ENCODE measurements at regions not wholly inside any gene's neighbourhood (a gene's known extent, or its start where the extent isn't known, plus 50 kb on each side); places are given as distances from the start of the nearest gene placed in this dataset.

- intact Hi-C loops (cut with DNase I): no loop called here
- no peak overlapping the region for H3K4me3 ChIP-seq (ENCODE audit: low read length in 3 of 3)
- H3K9ac ChIP-seq (ENCODE audit: low read length in 3 of 3): no peak overlapping the region
- H3K27me3 ChIP-seq (ENCODE audit: control insufficient read depth, insufficient read depth, low read length): no peaks in the 10 kb centered on the region
- no peak overlapping the region for H3K27ac ChIP-seq (ENCODE audit: low read depth in 2 of 2, low read length in 2 of 2)
- no peaks in the 10 kb centered on the region for H3K36me3 ChIP-seq (ENCODE audit: control insufficient read depth in 2 of 3, insufficient read depth in 3 of 3, low read length in 3 of 3)
- TF ChIP-seq, protein P1, sequence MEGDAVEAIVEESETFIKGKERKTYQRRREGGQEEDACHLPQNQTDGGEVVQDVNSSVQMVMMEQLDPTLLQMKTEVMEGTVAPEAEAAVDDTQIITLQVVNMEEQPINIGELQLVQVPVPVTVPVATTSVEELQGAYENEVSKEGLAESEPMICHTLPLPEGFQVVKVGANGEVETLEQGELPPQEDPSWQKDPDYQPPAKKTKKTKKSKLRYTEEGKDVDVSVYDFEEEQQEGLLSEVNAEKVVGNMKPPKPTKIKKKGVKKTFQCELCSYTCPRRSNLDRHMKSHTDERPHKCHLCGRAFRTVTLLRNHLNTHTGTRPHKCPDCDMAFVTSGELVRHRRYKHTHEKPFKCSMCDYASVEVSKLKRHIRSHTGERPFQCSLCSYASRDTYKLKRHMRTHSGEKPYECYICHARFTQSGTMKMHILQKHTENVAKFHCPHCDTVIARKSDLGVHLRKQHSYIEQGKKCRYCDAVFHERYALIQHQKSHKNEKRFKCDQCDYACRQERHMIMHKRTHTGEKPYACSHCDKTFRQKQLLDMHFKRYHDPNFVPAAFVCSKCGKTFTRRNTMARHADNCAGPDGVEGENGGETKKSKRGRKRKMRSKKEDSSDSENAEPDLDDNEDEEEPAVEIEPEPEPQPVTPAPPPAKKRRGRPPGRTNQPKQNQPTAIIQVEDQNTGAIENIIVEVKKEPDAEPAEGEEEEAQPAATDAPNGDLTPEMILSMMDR (IDR thresholded peaks at IDR 0.05; ENCODE audit: borderline replicate concordance, extremely low read depth, insufficient read depth): no peak
- DNase-seq (no peak), FAIRE-seq (no peak)
- no peaks in the 10 kb centered on the region for H3K9me3 ChIP-seq (ENCODE audit: control insufficient read depth in 2 of 3, insufficient read depth in 1 of 3, low read length in 3 of 3)
- no peaks in the 10 kb centered on the region for H3K4me1 ChIP-seq (ENCODE audit: control insufficient read depth in 2 of 3, insufficient read depth in 2 of 3, low read depth in 1 of 3, low read length in 3 of 3)
Observed at GRCh38 chr5:156230887-156231286, 96.1 kb upstream of the SGCD start.

GRCh38 chr5:156232251-156232869 lies 94.6 kb upstream of the SGCD start:
- no peak overlapping the region for H3K9ac ChIP-seq (ENCODE audit: low read length in 3 of 3)
- no peak overlapping the region for H3K27ac ChIP-seq (ENCODE audit: low read depth in 2 of 2, low read length in 2 of 2)
- no peaks in the 10 kb centered on the region for H3K9me3 ChIP-seq (ENCODE audit: control insufficient read depth in 2 of 3, insufficient read depth in 1 of 3, low read length in 3 of 3)
- intact Hi-C loops (cut with DNase I): no loop called here
- no peak for FAIRE-seq
- no peaks in the 10 kb centered on the region for H3K27me3 ChIP-seq (ENCODE audit: control insufficient read depth, insufficient read depth, low read length)
- H3K4me1 ChIP-seq (ENCODE audit: control insufficient read depth in 2 of 3, insufficient read depth in 2 of 3, low read depth in 1 of 3, low read length in 3 of 3): no peaks in the 10 kb centered on the region
- TF ChIP-seq, protein P1 (IDR thresholded peaks at IDR 0.05; ENCODE audit: borderline replicate concordance, extremely low read depth, insufficient read depth): no peak
- DNase-seq: no peak
- no peak overlapping the region for H3K4me3 ChIP-seq (ENCODE audit: low read length in 3 of 3)
- H3K36me3 ChIP-seq (ENCODE audit: control insufficient read depth in 2 of 3, insufficient read depth in 3 of 3, low read length in 3 of 3): no peaks in the 10 kb centered on the region

GRCh38 chr5:156237361-156237760 lies 89.6 kb upstream of the SGCD start:
- H3K27me3 ChIP-seq (ENCODE audit: control insufficient read depth, insufficient read depth, low read length): no peaks in the 10 kb centered on the region

More at GRCh38 chr5:156237361-156237760, 89.6 kb upstream of the SGCD start:
- Histone ChIP-seq H3K4me3 (ENCODE audit: low read length in 3 of 3) (no peak overlapping the region), H3K9ac (ENCODE audit: low read length in 3 of 3) (no peak overlapping the region), H3K27ac (ENCODE audit: low read depth in 2 of 2, low read length in 2 of 2) (no peak overlapping the region), H3K4me1 (ENCODE audit: control insufficient read depth in 2 of 3, insufficient read depth in 2 of 3, low read depth in 1 of 3, low read length in 3 of 3) (no peaks in the 10 kb centered on the region), H3K36me3 (ENCODE audit: control insufficient read depth in 2 of 3, insufficient read depth in 3 of 3, low read length in 3 of 3) (no peaks in the 10 kb centered on the region), H3K9me3 (ENCODE audit: control insufficient read depth in 2 of 3, insufficient read depth in 1 of 3, low read length in 3 of 3) (no peaks in the 10 kb centered on the region)
- intact Hi-C loops (cut with DNase I): no loop called here
- FAIRE-seq (no peak), DNase-seq (no peak)
- TF ChIP-seq, protein P1 (IDR thresholded peaks at IDR 0.05; ENCODE audit: borderline replicate concordance, extremely low read depth, insufficient read depth): no peak

Measured in kidney (tissue), 13 donors.